ENCODE measurements at regions not wholly inside any gene's neighbourhood (a gene's known extent, or its start where the extent isn't known, plus 50 kb on each side); places are given as distances from the start of the nearest gene placed in this dataset.

GRCh38 chr2:172220121-172220520, 117.4 kb upstream of the DLX2 start:
- no peak for TF ChIP-seq CTCF (conservative IDR thresholded peaks at IDR 0.05; ENCODE audit: low read length)
- no peak for TF ChIP-seq EZH2phosphoT487 (IDR thresholded peaks at IDR 0.05; ENCODE audit: borderline replicate concordance, low read depth, low read length)
